ENCODE measurements at regions not wholly inside any gene's neighbourhood (a gene's known extent, or its start where the extent isn't known, plus 50 kb on each side); places are given as distances from the start of the nearest gene placed in this dataset.
"Not testable (repeated sequence)": the region's sequence is repeated elsewhere in the genome, so short reads cannot be mapped to it uniquely, and the experiment has no call there.

- no peak for DNase-seq
These were observed 580.7 kb upstream of the GJE1 start for GRCh38 chr6:141552031-141552430.

- no peak for DNase-seq
These were observed 581.4 kb upstream of the GJE1 start for GRCh38 chr6:141551318-141551717.

DNA sequence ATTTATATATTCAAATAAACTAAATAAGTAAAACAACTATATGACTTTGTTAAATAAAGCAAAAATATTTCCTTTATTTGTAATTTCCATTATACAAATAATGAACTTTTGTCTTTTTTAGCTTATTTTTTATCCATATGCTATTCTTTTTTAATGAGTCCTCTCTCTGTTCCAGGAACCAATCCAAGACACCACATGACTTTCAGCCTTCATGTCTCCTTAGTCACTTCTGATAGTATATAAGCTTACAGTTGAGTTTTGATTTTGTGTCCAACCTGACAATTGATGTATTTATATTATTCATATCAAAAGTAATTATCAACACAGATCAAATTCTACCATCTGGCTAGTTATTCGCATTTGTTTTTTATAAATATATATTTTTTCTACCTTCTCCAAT, 582.3 kb upstream of the GJE1 start:
- no peak for DNase-seq

GRCh38 chr6:141548966-141549365, 583.8 kb upstream of the GJE1 start:
- DNase-seq = no peak

DNA sequence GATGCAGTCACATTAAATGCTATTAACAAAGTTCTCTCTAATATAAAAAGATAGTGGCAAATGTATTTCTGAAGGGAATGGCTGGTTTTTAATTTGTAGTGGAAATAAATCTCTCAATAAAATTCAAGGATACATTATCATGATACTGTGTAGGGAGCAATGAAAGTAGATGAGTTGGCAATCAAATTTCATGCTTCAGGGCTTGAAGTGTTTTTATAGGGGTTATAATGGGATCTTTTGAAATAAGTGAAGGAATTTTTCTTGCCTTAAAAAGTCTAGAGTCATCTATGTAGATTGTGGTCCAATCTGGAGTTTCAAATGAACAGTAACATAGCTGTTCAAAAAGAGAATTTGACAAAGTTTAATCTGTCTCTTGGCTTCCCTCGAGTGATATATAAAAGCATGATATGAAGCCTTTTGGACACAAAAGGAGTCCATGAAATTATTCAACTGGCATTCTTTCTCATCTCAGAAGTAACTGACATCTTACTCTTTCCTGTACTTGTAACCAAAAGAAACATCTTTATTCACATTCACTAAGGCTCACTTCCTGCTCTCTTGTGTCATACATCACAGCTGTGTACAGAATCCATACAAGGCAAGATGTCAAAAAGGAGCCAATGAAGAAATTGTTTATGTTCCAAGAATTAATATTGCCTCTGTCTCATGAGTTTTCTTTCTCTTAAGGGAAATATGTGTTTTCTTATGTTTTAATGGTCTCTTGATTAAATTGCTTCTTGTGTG, 591.0 kb upstream of the GJE1 start:
- DNase-seq = no peak

DNA sequence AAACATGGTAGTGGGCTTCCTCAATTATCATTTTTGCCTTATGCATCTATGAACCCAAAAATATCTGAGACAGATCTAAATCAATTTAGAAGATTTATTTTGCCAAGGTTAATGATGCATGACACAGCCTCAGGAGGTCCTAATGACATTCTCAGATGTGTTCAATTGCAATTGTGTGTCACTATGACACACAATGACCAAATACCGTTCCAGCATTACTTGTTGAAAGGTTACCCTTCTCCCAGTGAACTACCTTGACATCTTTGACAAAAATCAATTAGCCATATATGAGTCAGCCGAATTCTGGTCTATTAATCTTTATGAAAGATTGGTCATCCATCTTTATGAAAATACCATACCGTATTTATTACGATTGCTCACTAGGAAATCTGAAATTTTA, 592.5 kb upstream of the GJE1 start:
- no peak for DNase-seq

DNA sequence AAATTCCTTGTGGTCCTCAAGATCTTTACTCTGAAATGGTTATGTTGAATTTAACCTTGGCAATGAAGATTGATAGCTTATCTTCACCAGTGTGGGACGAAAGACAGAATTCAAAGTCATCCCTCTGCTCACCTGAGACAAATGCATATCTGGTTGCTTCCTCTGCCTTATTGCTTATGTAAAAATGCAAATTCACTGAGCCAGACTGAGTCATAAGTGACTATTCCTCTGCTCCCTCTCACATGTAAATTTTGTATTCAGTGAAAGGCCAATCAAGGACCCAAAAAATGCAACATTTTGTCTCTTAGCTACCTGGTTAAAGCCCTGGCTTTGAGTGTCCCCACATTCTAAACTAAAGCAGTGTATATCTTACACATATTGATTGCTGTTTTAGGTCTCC, 593.1 kb upstream of the GJE1 start:
- DNase-seq = no peak

DNA sequence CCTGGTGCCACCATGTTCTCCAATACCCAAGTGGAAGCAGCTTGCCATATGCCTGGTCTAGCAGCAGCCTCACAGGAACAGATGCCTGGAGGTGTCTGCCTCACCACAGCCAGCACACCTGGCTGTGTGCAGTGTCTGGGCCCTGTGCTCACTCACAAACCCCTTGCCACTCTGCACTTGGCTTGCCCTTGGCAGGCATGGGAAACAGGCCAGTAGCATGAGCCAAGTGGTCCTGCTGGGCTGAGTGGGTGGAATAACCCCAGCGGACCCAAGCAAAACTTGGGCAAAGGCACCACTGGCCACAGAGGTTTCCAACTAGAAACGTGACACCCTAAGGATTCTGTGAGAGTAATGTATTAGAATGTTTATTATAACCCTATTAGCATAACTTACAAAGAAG, 600.5 kb upstream of the GJE1 start:
- peak; percentile 44 for DNase-seq

GRCh38 chr6:141531040-141531439, 601.7 kb upstream of the GJE1 start:
- DNase-seq = no peak

DNA sequence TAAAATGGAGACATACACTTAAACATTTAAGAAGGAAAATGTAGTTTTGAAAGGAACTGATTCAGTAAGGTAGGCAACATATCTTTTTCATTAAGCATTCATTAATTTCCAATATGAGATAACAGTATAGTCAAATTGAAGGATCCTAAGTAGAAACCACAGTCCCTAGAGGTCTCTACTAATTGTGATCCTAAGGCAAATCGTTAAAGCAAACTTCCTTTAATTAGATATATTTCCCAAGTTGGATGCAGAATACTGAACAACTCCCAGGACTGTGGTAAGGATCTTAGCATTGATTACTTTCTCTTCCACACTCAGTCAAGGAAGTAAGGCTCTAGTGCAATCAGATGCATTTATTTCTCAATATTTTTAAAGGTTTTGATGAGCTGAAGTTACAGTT, 604.1 kb upstream of the GJE1 start:
- DNase-seq = no peak

DNA sequence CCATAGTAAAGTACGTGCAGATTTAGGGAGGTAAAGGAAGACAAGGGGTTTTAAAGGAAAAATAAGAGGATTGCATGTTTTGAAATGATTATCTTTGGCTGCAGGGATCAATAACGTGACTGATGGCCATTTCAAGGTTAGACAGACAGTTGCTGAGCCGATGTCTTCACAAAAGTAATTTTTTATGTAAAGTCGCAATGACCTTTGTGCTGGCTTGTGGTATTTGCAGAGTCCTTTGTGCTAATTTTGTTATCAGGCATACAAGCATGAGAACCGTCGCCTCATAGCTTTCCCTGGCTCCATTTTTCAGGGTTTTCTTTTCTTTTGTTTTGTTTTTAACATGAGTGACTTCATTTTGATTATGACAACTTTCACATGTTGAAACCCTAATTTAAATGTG, 605.7 kb upstream of the GJE1 start:
- DNase-seq = no peak

- no peak for DNase-seq
These were observed 611.3 kb upstream of the GJE1 start for GRCh38 chr6:141521440-141521839.

- DNase-seq = no peak
These were observed 618.9 kb upstream of the GJE1 start for GRCh38 chr6:141513830-141514229.

DNA sequence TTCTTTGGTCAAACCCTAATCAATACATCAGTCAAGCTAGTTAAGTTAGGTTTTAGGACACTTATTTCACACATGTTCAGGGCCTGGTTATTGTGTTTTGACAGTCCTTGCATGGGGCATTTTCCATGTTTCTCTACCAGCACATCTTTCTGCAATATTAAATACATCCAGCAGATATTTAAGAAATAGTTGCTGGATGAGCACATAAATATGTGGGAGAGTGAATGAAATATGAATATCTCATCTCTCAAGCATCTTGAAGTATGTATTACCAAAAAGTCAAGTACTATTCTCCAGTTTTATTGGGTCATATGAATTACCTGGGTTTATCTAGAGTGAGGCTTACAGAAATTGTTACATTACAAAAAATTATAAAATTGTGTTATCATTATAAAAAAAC, 621.9 kb upstream of the GJE1 start:
- DNase-seq = no peak

- DNase-seq = not testable (repeated sequence)
These were observed 626.7 kb upstream of the GJE1 start for GRCh38 chr6:141506062-141506461.

GRCh38 chr6:141504318-141504717, 628.4 kb upstream of the GJE1 start:
- DNase-seq = not testable (repeated sequence)

GRCh38 chr6:141501616-141502015, 631.1 kb upstream of the GJE1 start:
- no peak for DNase-seq

GRCh38 chr6:141498977-141499376, 633.7 kb upstream of the GJE1 start:
- DNase-seq = no peak

DNA sequence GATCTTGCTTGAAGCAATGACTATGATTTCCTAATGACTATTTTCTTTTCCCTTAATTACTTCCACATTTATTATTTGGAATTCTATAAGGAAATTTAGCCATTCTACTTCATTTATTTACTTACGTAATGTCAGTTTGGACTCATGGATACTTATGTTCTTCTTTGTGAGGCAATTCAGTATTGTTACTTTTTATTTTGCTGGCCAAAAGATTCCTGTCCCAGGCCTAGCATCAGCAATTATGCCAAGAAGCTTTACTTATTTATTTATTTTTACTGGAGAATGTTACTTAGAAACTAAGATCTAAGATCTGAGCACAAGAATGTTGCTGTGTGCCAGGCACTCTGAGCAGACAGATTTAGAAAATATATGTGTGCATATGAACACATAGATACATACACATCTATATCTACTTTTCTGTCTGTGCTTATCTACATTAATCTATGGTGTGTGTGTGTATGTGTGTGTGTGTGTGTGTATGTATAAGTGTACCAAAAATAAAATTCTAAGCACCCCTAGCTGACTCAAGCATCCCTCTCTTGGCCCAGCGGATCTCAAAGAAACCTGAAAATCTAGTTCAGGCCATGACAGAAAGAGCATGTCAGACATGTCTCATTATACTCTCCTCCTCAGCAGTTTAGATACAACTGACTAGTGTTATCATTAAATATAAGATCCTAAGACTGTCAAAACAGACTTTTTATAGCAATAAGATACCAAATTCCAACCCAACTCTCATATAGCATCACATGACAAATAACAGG, 640.0 kb upstream of the GJE1 start:
- DNase-seq = no peak

GRCh38 chr6:141491684-141492083, 641.0 kb upstream of the GJE1 start:
- no peak for DNase-seq

GRCh38 chr6:141490982-141491381, 641.7 kb upstream of the GJE1 start:
- no peak for DNase-seq

DNA sequence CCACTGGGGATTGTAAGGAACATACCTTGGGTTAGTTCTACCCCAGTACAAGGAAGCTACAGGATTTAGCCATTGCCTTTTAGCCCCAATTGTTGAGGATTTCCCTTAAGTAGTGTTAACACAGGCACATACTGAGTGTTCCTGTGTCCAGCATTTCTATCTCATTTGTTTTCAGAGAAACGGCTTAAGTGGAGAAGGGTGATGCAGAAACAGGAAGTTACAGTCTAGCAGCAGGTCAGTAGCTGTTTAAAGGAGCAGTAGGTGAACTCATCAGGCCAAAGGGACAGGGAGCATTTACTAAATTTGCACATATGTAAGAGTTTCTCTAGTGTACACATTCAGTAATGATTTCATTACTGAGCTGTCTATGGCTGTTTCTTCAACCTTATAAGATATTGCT, 644.2 kb upstream of the GJE1 start:
- DNase-seq = no peak

- no peak for DNase-seq
These were observed 645.8 kb upstream of the GJE1 start for GRCh38 chr6:141486942-141487341.

- DNase-seq = no peak
These were observed 648.0 kb upstream of the GJE1 start for GRCh38 chr6:141484711-141485110.

DNA sequence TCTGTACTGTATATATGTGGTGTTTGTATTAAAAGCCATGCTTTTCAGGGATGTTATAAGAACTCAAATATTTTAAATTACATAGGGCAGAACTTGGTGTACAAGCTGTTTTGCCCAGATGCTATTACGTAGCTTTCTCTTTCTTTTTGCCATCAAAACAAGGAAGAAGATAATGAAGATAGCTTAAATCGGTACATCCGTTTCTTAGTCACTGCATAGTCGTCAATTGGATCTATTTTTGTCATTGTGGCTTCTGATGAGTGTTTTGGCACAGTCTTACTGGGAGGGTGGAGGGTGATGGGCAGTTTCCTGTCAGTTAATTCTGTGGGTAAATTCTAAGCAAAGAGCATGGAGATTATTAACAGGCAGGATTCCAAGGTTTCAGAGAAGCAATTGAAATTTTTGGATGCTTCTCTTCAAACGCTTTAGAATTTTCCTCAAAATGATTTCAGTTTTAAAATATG, 649.1 kb upstream of the GJE1 start:
- DNase-seq = peak; percentile 77
